ENCODE measurements at regions not wholly inside any gene's neighbourhood (a gene's known extent, or its start where the extent isn't known, plus 50 kb on each side); places are given as distances from the start of the nearest gene placed in this dataset.

DNA sequence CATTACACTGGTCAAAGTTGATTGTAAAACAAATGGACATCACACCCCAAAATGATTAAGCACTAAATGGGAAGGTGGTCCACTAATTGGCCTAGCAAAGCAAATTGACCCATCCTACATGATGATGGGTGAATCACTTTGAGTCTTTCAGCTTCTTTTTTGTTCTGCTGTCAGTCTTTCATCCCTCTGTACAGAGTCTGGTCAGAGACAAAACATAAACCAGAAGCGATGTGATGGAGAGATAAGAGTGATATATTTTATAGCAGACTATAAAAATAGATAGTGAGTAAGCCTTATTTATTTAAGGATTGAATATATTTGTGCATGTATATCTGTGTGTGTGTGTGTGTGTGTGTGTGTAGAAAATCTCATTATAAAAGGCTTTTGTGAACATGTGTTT lies 618.4 kb upstream of the SOX9 start:
- Mint-ChIP-seq H3K27ac (no peak overlapping the region), H3K4me3 (no peak overlapping the region)
- CTCF ChIA-PET, result no interaction called here

DNA sequence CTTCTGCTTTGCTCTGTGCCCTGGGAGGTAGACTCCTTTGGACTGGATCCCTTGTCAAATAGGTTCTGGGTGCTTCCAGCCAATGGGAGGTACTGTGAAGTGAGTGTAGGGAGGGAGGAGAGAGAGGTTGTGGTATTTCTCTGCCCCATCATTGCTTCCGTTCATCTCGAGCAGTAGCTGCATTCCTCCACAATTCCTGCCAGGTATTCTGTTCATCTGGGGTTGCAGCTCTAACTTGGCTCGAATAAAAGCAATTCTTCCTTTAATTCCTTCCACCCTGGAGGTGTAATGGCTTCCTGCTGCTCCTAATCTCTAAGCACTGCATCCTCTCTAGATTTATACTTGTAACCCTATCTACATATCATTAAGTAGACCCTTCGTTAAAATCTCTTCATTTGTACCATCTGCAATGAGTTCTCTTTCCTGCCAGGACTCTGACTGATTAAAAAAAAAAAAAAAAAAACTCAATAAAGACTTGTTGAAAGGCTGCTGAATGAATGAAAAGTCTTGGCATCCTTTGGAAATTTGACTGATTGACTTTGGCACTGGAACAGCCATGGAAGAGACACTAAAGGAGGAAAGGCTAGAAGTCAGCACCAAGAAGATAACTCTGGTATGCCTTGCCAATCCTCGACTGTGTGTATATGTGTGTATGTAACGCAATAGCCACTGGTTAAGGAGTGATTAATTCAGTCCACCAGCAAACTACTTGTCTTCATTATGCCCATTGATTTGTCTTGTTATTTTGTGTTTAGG lies 616.9 kb upstream of the SOX9 start:
- H3K27me3 Mint-ChIP-seq, result no peaks in the 10 kb centered on the region

More for the DNA sequence above, 618.4 kb upstream of the SOX9 start:
- H3K79me2 ChIP-seq (ENCODE audit: control insufficient read depth, insufficient read depth, low read length), result no peaks in the 10 kb centered on the region
- ATAC-seq (ENCODE audit: low read depth) (no peak), DNase-seq (no peak)
- POLR2A ChIA-PET, result no interaction called here
- intact Hi-C loops (cut with micrococcal nuclease), result no loop called here
- H3K9me3 ChIP-seq (ENCODE audit: control extremely low read depth in 1 of 3, control insufficient read depth in 2 of 3, insufficient read depth in 1 of 3, low read length in 2 of 3), result no peaks in the 10 kb centered on the region
- H3K4me2 ChIP-seq (replicated peaks; ENCODE audit: low read depth, low read length, poor library complexity, severe bottlenecking), result no peak overlapping the region
- no peak overlapping the region for H3K4me3 ChIP-seq (ENCODE audit: control extremely low read depth in 1 of 5, extremely low read depth in 1 of 5, insufficient read depth in 1 of 5, low read depth in 2 of 5, low read length in 4 of 5)
- no peak overlapping the region for H3K27ac ChIP-seq (ENCODE audit: low read length in 2 of 2)
- H3K36me3 ChIP-seq (replicated peaks in 1 of 2; ENCODE audit: control extremely low read depth in 1 of 2, control insufficient read depth in 1 of 2, extremely low read depth in 1 of 2, insufficient read depth in 2 of 2, low read length in 1 of 2), result no peaks in the 10 kb centered on the region
- H3K27me3 ChIP-seq (replicated peaks in 1 of 4; ENCODE audit: control extremely low read depth in 1 of 4, control insufficient read depth in 3 of 4, insufficient read depth in 4 of 4, low read length in 3 of 4), result no peaks in the 10 kb centered on the region
- H3K27me3 Mint-ChIP-seq, result no peaks in the 10 kb centered on the region
- H3K9ac ChIP-seq (ENCODE audit: low read length), result no peak overlapping the region
- no peaks in the 10 kb centered on the region for H3K4me1 ChIP-seq (ENCODE audit: control insufficient read depth in 2 of 2, insufficient read depth in 2 of 2, low read length in 2 of 2)
- no peaks in the 10 kb centered on the region for H3K9me3 Mint-ChIP-seq (ENCODE audit: insufficient read depth)
- H2AFZ ChIP-seq (ENCODE audit: insufficient read depth, low read depth, low read length, poor library complexity, severe bottlenecking), result no peak overlapping the region
- WGBS (ENCODE audit: insufficient coverage), result no CpG with 5 or more reads among the region's 1 CpG
- TF ChIP-seq, protein P1, sequence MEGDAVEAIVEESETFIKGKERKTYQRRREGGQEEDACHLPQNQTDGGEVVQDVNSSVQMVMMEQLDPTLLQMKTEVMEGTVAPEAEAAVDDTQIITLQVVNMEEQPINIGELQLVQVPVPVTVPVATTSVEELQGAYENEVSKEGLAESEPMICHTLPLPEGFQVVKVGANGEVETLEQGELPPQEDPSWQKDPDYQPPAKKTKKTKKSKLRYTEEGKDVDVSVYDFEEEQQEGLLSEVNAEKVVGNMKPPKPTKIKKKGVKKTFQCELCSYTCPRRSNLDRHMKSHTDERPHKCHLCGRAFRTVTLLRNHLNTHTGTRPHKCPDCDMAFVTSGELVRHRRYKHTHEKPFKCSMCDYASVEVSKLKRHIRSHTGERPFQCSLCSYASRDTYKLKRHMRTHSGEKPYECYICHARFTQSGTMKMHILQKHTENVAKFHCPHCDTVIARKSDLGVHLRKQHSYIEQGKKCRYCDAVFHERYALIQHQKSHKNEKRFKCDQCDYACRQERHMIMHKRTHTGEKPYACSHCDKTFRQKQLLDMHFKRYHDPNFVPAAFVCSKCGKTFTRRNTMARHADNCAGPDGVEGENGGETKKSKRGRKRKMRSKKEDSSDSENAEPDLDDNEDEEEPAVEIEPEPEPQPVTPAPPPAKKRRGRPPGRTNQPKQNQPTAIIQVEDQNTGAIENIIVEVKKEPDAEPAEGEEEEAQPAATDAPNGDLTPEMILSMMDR (IDR thresholded peaks at IDR 0.05), result no peak
- TF ChIP-seq EZH2 (IDR thresholded peaks at IDR 0.05; ENCODE audit: borderline replicate concordance, insufficient read depth, low read depth, low read length, poor library complexity, severe bottlenecking), result no peak
- no peaks in the 10 kb centered on the region for H3K4me1 Mint-ChIP-seq
- H4K20me1 ChIP-seq (ENCODE audit: control insufficient read depth, insufficient read depth, low read length, poor library complexity, severe bottlenecking), result no peaks in the 10 kb centered on the region

More for the DNA sequence above, 616.9 kb upstream of the SOX9 start:
- Histone ChIP-seq H3K4me3 (ENCODE audit: control extremely low read depth in 1 of 5, extremely low read depth in 1 of 5, insufficient read depth in 1 of 5, low read depth in 2 of 5, low read length in 4 of 5) (no peak overlapping the region), H3K4me2 (replicated peaks; ENCODE audit: low read depth, low read length, poor library complexity, severe bottlenecking) (no peak overlapping the region), H3K9ac (ENCODE audit: low read length) (no peak overlapping the region), H3K27me3 (replicated peaks in 1 of 4; ENCODE audit: control extremely low read depth in 1 of 4, control insufficient read depth in 3 of 4, insufficient read depth in 4 of 4, low read length in 3 of 4) (no peaks in the 10 kb centered on the region), H2AFZ (ENCODE audit: insufficient read depth, low read depth, low read length, poor library complexity, severe bottlenecking) (no peak overlapping the region), H3K79me2 (ENCODE audit: control insufficient read depth, insufficient read depth, low read length) (no peaks in the 10 kb centered on the region), H4K20me1 (ENCODE audit: control insufficient read depth, insufficient read depth, low read length, poor library complexity, severe bottlenecking) (no peaks in the 10 kb centered on the region), H3K27ac (ENCODE audit: low read length in 2 of 2) (no peak overlapping the region), H3K4me1 (ENCODE audit: control insufficient read depth in 2 of 2, insufficient read depth in 2 of 2, low read length in 2 of 2) (no peaks in the 10 kb centered on the region), H3K36me3 (replicated peaks in 1 of 2; ENCODE audit: control extremely low read depth in 1 of 2, control insufficient read depth in 1 of 2, extremely low read depth in 1 of 2, insufficient read depth in 2 of 2, low read length in 1 of 2) (no peaks in the 10 kb centered on the region), H3K9me3 (ENCODE audit: control extremely low read depth in 1 of 3, control insufficient read depth in 2 of 3, insufficient read depth in 1 of 3, low read length in 2 of 3) (no peaks in the 10 kb centered on the region)
- Mint-ChIP-seq H3K9me3 (ENCODE audit: insufficient read depth) (peaks cover 2% of the 10 kb centered on the region), H3K27ac (no peak overlapping the region), H3K4me3 (no peak overlapping the region), H3K4me1 (no peaks in the 10 kb centered on the region)
- no peak for TF ChIP-seq EZH2 (IDR thresholded peaks at IDR 0.05; ENCODE audit: borderline replicate concordance, insufficient read depth, low read depth, low read length, poor library complexity, severe bottlenecking)
- TF ChIP-seq, protein P1 (IDR thresholded peaks at IDR 0.05), result no peak
- CTCF ChIA-PET, result no interaction called here
- intact Hi-C loops (cut with micrococcal nuclease), result no loop called here
- no peak for ATAC-seq (ENCODE audit: low read depth)
- POLR2A ChIA-PET, result no interaction called here
- 67% methylated on average over 2 of the region's 6 CpGs for WGBS (ENCODE audit: insufficient coverage)
- DNase-seq, result no peak

All from B cell (primary cell).